ENCODE measurements at regions not wholly inside any gene's neighbourhood (a gene's known extent, or its start where the extent isn't known, plus 50 kb on each side); places are given as distances from the start of the nearest gene placed in this dataset.

DNA sequence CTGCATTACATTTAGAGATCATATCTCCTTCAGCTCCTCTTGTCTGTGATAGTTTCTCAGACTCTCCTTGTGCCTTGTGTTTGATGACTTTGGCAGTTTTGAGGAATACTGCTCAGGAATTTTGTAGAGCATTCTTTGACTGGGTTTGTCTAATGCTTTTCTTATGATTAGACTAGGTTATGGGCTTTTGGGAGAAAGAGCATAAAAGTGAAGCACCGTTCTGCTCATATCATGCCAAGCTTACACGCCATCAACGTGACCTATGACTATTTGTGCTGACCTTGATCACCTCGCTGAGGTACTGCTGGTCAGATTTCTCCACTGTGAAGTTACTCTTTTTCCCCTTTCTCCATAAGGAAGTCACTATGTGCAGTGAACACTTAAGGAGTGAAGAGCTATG is 256.0 kb downstream of the LY86 start:
- no peaks in the 10 kb centered on the region for H3K4me1 ChIP-seq
- no peak for TF ChIP-seq POLR2A (IDR thresholded peaks at IDR 0.05)
- TF ChIP-seq, protein P1, sequence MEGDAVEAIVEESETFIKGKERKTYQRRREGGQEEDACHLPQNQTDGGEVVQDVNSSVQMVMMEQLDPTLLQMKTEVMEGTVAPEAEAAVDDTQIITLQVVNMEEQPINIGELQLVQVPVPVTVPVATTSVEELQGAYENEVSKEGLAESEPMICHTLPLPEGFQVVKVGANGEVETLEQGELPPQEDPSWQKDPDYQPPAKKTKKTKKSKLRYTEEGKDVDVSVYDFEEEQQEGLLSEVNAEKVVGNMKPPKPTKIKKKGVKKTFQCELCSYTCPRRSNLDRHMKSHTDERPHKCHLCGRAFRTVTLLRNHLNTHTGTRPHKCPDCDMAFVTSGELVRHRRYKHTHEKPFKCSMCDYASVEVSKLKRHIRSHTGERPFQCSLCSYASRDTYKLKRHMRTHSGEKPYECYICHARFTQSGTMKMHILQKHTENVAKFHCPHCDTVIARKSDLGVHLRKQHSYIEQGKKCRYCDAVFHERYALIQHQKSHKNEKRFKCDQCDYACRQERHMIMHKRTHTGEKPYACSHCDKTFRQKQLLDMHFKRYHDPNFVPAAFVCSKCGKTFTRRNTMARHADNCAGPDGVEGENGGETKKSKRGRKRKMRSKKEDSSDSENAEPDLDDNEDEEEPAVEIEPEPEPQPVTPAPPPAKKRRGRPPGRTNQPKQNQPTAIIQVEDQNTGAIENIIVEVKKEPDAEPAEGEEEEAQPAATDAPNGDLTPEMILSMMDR (IDR thresholded peaks at IDR 0.05), result no peak
- intact Hi-C loops (cut with DNase I; ENCODE audit: low total_unique reads), result no loop called here
- H3K9me3 ChIP-seq, result peaks cover 0 to 5% of the 10 kb centered on the region in 2 donors
- no peaks in the 10 kb centered on the region for H3K36me3 ChIP-seq
- no peak for DNase-seq
- no peaks in the 10 kb centered on the region for H3K27me3 ChIP-seq
- no peak overlapping the region for H3K27ac ChIP-seq
- no peak overlapping the region for H3K4me3 ChIP-seq

DNA sequence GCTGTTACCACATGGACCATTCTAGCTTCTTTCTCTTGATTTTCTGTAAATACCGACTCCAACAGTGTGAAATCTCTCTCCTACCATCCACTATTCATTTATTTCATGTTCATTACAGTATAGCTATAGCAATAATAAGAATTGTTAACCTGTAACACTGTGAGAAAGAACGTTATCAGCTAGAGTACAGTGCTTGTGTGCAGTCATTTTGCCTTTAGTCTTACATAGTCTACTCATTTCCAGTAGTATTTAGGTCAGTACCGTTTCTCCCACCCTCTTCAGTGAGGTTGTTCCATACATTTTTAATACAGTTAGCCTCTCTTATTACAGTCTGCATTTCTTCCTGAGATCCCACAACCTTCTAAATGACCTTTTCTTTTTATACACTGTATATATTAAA is 257.1 kb downstream of the LY86 start:
- no peaks in the 10 kb centered on the region for H3K36me3 ChIP-seq
- DNase-seq, result no peak
- intact Hi-C loops (cut with DNase I; ENCODE audit: low total_unique reads), result no loop called here
- H3K4me3 ChIP-seq, result no peak overlapping the region
- H3K27ac ChIP-seq, result no peak overlapping the region
- no peaks in the 10 kb centered on the region for H3K4me1 ChIP-seq
- TF ChIP-seq, protein P1 (IDR thresholded peaks at IDR 0.05), result no peak
- TF ChIP-seq POLR2A (IDR thresholded peaks at IDR 0.05), result no peak
- no peaks in the 10 kb centered on the region for H3K27me3 ChIP-seq
- peaks cover 0 to 5% of the 10 kb centered on the region in 2 donors for H3K9me3 ChIP-seq

DNA sequence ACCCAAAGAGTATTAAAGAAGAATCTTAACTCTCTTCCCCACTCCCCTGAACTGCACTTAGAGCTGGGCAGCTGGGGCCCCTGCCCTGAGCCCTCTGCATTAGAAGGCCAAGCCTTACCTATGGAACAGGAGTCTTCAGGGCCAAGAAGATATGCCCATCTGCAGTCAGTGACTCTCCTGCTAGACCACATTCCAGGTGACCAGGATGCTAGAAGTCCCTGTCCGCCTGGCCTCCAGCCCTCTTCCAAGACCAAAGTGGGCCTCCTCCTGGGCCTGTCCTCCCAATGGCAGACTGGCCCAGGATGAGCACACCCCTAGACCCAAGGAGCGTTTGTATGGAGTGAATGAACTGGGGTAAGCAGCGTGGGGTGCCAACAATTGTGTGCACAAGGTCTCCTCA is 259.1 kb downstream of the LY86 start:
- H3K27me3 ChIP-seq, result no peaks in the 10 kb centered on the region
- H3K36me3 ChIP-seq, result no peaks in the 10 kb centered on the region
- no peak for DNase-seq
- peaks cover 0 to 5% of the 10 kb centered on the region in 2 donors for H3K9me3 ChIP-seq
- TF ChIP-seq, protein P1 (IDR thresholded peaks at IDR 0.05), result no peak
- TF ChIP-seq POLR2A (IDR thresholded peaks at IDR 0.05), result no peak
- intact Hi-C loops (cut with DNase I; ENCODE audit: low total_unique reads), result no loop called here
- no peak overlapping the region for H3K27ac ChIP-seq
- H3K4me3 ChIP-seq, result no peak overlapping the region
- no peaks in the 10 kb centered on the region for H3K4me1 ChIP-seq

DNA sequence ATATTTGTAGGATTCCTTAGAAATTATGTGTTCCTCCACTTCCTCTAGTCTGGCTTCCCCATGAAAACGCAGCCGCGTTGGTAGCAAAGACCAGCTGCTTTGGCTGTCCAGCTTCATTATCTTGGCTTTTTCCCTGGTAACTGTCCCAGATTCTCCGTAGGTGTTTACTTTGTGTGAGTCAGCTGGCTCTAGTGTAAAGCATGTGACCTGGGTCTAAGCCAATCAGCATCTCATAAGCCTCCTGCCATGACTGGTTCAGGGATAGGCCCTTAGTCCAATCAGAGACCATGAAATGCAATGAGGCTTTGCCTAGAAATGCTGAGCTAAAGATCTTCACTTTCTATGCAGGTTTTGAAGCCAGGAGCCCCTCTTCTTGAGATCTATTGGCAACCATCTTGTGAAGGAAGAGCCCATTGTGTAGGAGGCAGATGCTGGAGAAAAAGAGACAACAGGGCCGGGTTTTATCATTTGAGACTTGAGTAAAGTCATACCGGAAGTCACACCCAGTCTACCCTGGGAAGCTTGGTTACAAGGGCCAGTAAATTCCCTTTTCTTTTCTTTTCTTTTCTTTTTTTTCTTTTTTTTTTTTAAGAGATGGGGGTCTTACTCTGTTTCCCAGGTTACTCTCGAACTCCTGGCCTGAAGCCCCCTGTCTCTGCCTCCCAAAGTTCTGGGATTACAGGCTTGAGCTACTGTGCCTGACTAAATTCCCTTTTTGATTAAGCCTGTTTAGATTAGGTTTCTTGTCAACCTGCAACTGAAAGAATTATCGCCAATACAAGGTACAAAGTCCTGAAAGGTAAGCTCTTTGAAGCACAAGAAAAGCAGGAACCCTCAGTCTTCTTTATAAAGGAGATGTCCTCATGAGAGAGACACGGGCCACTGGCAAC is 256.5 kb upstream of the RREB1 start:
- no peaks in the 10 kb centered on the region for H3K4me1 ChIP-seq
- TF ChIP-seq POLR2A (IDR thresholded peaks at IDR 0.05), result no peak
- TF ChIP-seq, protein P1 (IDR thresholded peaks at IDR 0.05), result no peak
- H3K27ac ChIP-seq, result no peak overlapping the region
- H3K4me3 ChIP-seq, result no peak overlapping the region
- H3K36me3 ChIP-seq, result no peaks in the 10 kb centered on the region
- H3K9me3 ChIP-seq, result no peaks in the 10 kb centered on the region
- peak in 1 of 2 donors; percentile 37 for DNase-seq
- no peaks in the 10 kb centered on the region for H3K27me3 ChIP-seq
- intact Hi-C loops (cut with DNase I; ENCODE audit: low total_unique reads), result no loop called here

DNA sequence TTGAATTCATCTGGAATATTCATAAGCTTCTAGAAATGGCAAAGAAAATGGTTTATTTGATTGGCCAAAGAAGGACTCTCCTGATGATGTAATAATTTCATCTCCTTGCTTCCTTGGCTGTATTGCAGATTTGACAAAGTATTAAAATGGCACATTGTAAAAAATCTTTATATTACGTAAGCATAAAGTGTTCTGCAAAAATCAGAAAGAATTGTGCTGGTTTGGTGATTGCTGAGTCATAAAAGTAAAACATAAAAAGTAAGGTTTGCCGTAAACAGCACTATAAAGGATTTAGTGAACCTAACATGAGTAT is 255.9 kb upstream of the RREB1 start:
- Histone ChIP-seq H3K9me3 (no peaks in the 10 kb centered on the region), H3K4me1 (no peaks in the 10 kb centered on the region), H3K4me3 (no peak overlapping the region), H3K27ac (no peak overlapping the region), H3K36me3 (no peaks in the 10 kb centered on the region), H3K27me3 (no peaks in the 10 kb centered on the region)
- DNase-seq, result no peak
- intact Hi-C loops (cut with DNase I; ENCODE audit: low total_unique reads), result no loop called here
- TF ChIP-seq POLR2A (IDR thresholded peaks at IDR 0.05), result no peak
- TF ChIP-seq, protein P1 (IDR thresholded peaks at IDR 0.05), result no peak

Measured in uterus (tissue), 3 donors.